Neural cell (in vitro differentiated cells): ENCODE measurements at regions not wholly inside any gene's neighbourhood (a gene's known extent, or its start where the extent isn't known, plus 50 kb on each side); places are given as distances from the start of the nearest gene placed in this dataset.
"Not testable (repeated sequence)": the region's sequence is repeated elsewhere in the genome, so short reads cannot be mapped to it uniquely, and the experiment has no call there.

Experiments used
- H2AFZ ChIP-seq: fragments of 200-600, 300-800 bp; sonication (generic), shearing (Covaris generic); 2 replicates; pipeline ENCODE4 v1.6.0; 2014; ENCODE audit warnings: low read depth, mild to moderate bottlenecking, antibody characterized with exemption, low read length, moderate library complexity
- H3F3A ChIP-seq: fragments of 200-600 bp; shearing (Covaris generic); 2 replicates; pipeline ENCODE4 v1.6.1; 2016; ENCODE audit warnings: mild to moderate bottlenecking, moderate library complexity, mixed read lengths, antibody characterized with exemption, low read length; ENCODE audit not compliant: insufficient read depth, poor library complexity, severe bottlenecking
- H3K27ac ChIP-seq: fragments of 200-600, 300-800 bp; sonication (generic), shearing (Covaris generic); 2 replicates; pipeline ENCODE4 v1.5.1; 2014; ENCODE audit warnings: mild to moderate bottlenecking, low read length, moderate library complexity
- H3K27me3 ChIP-seq: fragments of 300-800, 200-600 bp; sonication (generic), shearing (Covaris generic); 2 replicates; pipeline ENCODE4 v1.6.0; 2014; ENCODE audit warnings: mild to moderate bottlenecking, low read depth, low read length, moderate library complexity; ENCODE audit not compliant: insufficient read depth
- H3K36me3 ChIP-seq: fragments of 300-800, 200-600 bp; sonication (generic), shearing (Covaris generic); 2 replicates; pipeline ENCODE4 v1.5.1; 2014; ENCODE audit warnings: mild to moderate bottlenecking, antibody characterized with exemption, low read length, moderate library complexity; ENCODE audit not compliant: insufficient read depth
- H3K4me2 ChIP-seq: fragments of 300-800, 200-600 bp; sonication (generic), shearing (Covaris generic); 2 replicates; pipeline ENCODE4 v1.6.0; 2014; ENCODE audit warnings: mild to moderate bottlenecking, low read length
- H3K4me3 ChIP-seq: fragments of 300-800, 200-600 bp; sonication (generic), shearing (Covaris generic); 2 replicates; pipeline ENCODE4 v1.5.1; 2014; ENCODE audit warnings: mild to moderate bottlenecking, low read length, moderate library complexity
- H3K79me2 ChIP-seq: fragments of 200-600 bp; shearing (Covaris generic); replicated peaks from 2 replicates; pipeline ENCODE4 v1.6.0; 2014; ENCODE audit warnings: mild to moderate bottlenecking, low read length, moderate library complexity; ENCODE audit not compliant: insufficient read depth
- H3K9ac ChIP-seq: fragments of 300-800, 200-600 bp; sonication (generic), shearing (Covaris generic); 2 replicates; pipeline ENCODE4 v1.6.1; 2016; ENCODE audit warnings: mild to moderate bottlenecking, low read length, mixed read lengths
- H3K9me2 ChIP-seq: fragments of 200-600 bp; shearing (Covaris generic); 2 replicates; pipeline ENCODE4 v1.6.1; 2016; ENCODE audit warnings: mild to moderate bottlenecking, low read length, mixed read lengths; ENCODE audit not compliant: insufficient read depth
- H3K9me3 ChIP-seq: fragments of 200-600, 300-800 bp; sonication (generic), shearing (Covaris generic); 2 replicates; pipeline ENCODE4 v1.6.1; 2016; ENCODE audit warnings: mild to moderate bottlenecking, mixed run types, low read length, moderate library complexity, mixed read lengths
- H4K20me1 ChIP-seq: fragments of 200-600 bp; shearing (Covaris generic); 2 replicates; pipeline ENCODE4 v1.6.1; 2016; ENCODE audit warnings: mild to moderate bottlenecking, mixed run types; ENCODE audit not compliant: insufficient read depth
- CTCF ChIP-seq: fragments of 450-650 bp; IDR thresholded peaks from 2 replicates; pipeline ENCODE4 v1.5.1; 2014; ENCODE audit warnings: antibody characterized with exemption, mild to moderate bottlenecking, moderate library complexity; ENCODE audit not compliant: poor library complexity, severe bottlenecking
- EP300 ChIP-seq: fragments of 450-650 bp; conservative IDR thresholded peaks from 2 replicates; pipeline ENCODE4 v1.6.1; 2014; ENCODE audit warnings: antibody characterized with exemption, mild to moderate bottlenecking, moderate library complexity; ENCODE audit not compliant: poor library complexity, severe bottlenecking
- EZH2 ChIP-seq: fragments of 200-600, 300-800 bp; shearing (Covaris generic), sonication (generic); IDR thresholded peaks from 2 replicates; pipeline ENCODE4 v1.6.1; 2014; ENCODE audit warnings: antibody characterized with exemption, low read length, borderline replicate concordance, mild to moderate bottlenecking; ENCODE audit not compliant: insufficient read depth, poor library complexity, severe bottlenecking
- MXI1 ChIP-seq: fragments of 450-650 bp; conservative IDR thresholded peaks from 2 replicates; pipeline ENCODE4 v1.6.1; 2014; ENCODE audit warnings: antibody characterized with exemption, mild to moderate bottlenecking; ENCODE audit not compliant: poor library complexity, severe bottlenecking
- POLR2AphosphoS5 ChIP-seq: IDR thresholded peaks from 2 replicates; pipeline ENCODE4 v1.6.1; 2012
- RAD21 ChIP-seq: fragments of 450-650 bp; conservative IDR thresholded peaks from 2 replicates; pipeline ENCODE4 v1.6.1; 2014; ENCODE audit warnings: antibody characterized with exemption, mild to moderate bottlenecking, moderate library complexity
- REST ChIP-seq: IDR thresholded peaks from 2 replicates; pipeline ENCODE4 v1.6.1; 2012; ENCODE audit warnings: borderline replicate concordance
- SMC3 ChIP-seq: fragments of 450-650 bp; conservative IDR thresholded peaks from 2 replicates; pipeline ENCODE4 v1.6.1; 2014; ENCODE audit warnings: antibody characterized with exemption, mild to moderate bottlenecking, moderate library complexity; ENCODE audit not compliant: poor library complexity
- TAF1 ChIP-seq: IDR thresholded peaks from 2 replicates; pipeline ENCODE4 v1.6.1; 2012; ENCODE audit warnings: low read depth

- H3K27ac ChIP-seq, H3K9me2 ChIP-seq, H3K36me3 ChIP-seq, H3K4me2 ChIP-seq, H4K20me1 ChIP-seq, H3K4me3 ChIP-seq, H2AFZ ChIP-seq, H3K9ac ChIP-seq, H3K27me3 ChIP-seq, H3K9me3 ChIP-seq, H3F3A ChIP-seq, H3K79me2 ChIP-seq: not testable (repeated sequence)
Observed at GRCh38 chr3:193003624-193004023, 86.0 kb upstream of the MB21D2 start.

- no peak overlapping the region for H3K4me3 ChIP-seq
- no peaks in the 10 kb centered on the region for H3K36me3 ChIP-seq
- H4K20me1 ChIP-seq = no peaks in the 10 kb centered on the region
- no peak for TF ChIP-seq RAD21
- TF ChIP-seq EP300 = no peak
- no peak for TF ChIP-seq REST
- no peak for TF ChIP-seq CTCF
- TF ChIP-seq POLR2AphosphoS5 = no peak
- TF ChIP-seq SMC3 = no peak
- no peak overlapping the region for H3K9ac ChIP-seq
- H3F3A ChIP-seq = no peaks in the 10 kb centered on the region
- no peaks in the 10 kb centered on the region for H3K9me2 ChIP-seq
- no peak overlapping the region for H3K4me2 ChIP-seq
- H3K79me2 ChIP-seq = no peaks in the 10 kb centered on the region
- H2AFZ ChIP-seq = no peak overlapping the region
- H3K27me3 ChIP-seq = no peaks in the 10 kb centered on the region
- H3K9me3 ChIP-seq = no peaks in the 10 kb centered on the region
- no peak overlapping the region for H3K27ac ChIP-seq
Observed at GRCh38 chr3:193008654-193009053, 91.0 kb upstream of the MB21D2 start.

- Histone ChIP-seq H3K9me3 (no peaks in the 10 kb centered on the region), H3K79me2 (no peaks in the 10 kb centered on the region), H3F3A (no peaks in the 10 kb centered on the region), H3K9me2 (no peaks in the 10 kb centered on the region), H3K27me3 (no peaks in the 10 kb centered on the region), H3K4me2 (no peak overlapping the region), H4K20me1 (no peaks in the 10 kb centered on the region), H2AFZ (no peak overlapping the region), H3K36me3 (no peaks in the 10 kb centered on the region), H3K9ac (no peak overlapping the region), H3K27ac (no peak overlapping the region), H3K4me3 (no peak overlapping the region)
- TF ChIP-seq RAD21 (no peak), EZH2 (no peak), TAF1 (no peak), REST (no peak), POLR2AphosphoS5 (no peak), CTCF (no peak), MXI1 (no peak), EP300 (no peak), SMC3 (no peak)
Observed at GRCh38 chr3:193010191-193010590, 92.5 kb upstream of the MB21D2 start.
